HUDEP-2 (cell line): ENCODE measurements at regions not wholly inside any gene's neighbourhood (a gene's known extent, or its start where the extent isn't known, plus 50 kb on each side); places are given as distances from the start of the nearest gene placed in this dataset.

Experiments
- DNase-seq, 76 experiments: peaks; one replicate each; lab custom pipeline; 2025; ENCODE audit not compliant: unreplicated experiment in 76 of 76; lab: John Stamatoyannopoulos, UW

DNA sequence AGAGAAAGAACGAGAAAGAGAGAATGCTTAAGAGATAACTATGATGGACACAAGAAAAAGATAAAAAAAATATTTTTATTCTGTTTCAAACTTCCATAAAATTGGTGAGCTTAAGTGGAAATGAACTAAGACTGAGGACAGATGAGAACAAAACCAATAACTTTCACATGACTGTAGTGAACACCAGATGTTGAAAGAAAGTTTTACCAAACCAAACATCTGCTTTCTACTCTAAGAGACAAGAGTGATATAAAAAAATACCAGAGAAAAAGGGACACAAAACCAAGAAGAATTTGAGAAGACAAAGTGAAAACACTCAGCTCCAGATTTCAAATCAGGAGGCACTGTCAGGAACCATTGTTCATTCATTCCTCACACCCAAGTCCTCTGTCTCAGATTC lies 147.9 kb downstream of the IMPG2 start:
- no peak for DNase-seq

GRCh38 chr3:101171681-101172191 lies 148.6 kb downstream of the IMPG2 start:
- no peak for DNase-seq

DNA sequence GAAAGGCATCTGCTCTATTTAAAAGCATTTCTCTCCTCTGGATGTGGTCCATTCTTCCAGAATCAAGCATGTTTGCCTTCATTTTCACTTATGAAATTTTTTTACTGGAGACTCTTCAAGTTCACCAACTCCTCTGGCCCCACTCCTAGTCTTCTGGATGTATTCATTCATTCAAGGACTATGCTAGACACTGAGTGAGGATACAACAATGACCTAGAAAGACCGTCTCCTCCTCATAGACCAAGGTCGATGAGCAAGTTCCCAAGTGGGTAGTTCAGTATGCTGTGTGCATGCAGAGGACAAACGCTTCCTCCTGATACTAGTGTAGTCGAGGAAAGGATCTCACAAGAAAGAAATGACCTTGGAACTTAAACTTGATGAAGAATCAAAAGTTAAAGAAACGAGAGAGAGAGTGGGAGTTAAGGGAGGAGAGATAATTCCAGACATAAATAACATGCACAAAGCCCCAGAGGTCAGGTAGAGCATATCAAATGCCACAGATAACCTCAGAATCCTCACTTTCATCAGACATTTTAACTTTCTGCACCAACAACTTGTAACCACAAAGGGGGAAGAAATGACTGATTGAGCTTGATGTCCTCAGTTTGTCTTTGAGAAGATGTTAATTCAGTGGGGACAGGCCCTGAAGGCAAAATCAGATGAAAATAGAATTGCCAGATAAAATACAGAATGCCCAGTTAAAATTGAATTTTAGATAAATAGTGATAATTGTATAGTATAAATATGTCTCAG lies 149.4 kb downstream of the IMPG2 start:
- DNase-seq, result no peak

DNA sequence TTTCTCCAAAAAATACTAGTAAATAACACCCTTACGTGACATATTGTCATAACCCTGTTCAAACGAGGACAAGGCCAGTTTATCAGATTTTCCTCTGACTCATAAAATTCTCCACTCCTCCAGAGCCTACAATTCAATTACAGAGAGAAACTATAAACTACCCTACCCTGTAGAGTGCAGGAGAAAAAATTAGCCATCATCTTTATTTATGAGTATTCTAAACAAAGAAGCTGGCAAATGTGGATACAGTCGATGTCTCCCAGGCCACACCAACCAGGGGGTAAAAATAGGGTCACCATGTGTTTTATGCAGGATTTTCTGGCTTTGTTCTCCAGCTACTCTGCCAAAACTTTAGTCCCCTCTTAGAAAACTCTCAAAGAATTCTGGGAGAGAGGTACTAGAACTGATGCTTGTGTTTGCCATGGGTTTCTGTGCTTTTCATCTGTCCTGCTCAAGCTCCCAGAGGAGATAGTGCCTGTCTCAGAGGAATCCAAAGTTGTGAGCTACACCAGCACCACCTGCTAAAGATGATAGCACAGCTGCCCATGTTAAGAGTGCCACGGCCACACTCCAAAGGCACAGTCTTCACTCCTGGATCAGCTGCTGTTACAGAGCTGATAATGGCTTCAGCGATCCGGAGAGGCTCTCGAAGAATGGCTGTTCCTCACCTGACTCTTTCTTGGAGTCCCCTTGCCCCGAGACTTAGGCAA lies 150.2 kb downstream of the IMPG2 start:
- DNase-seq, result no peak

GRCh38 chr3:101169516-101169915 lies 150.9 kb downstream of the IMPG2 start:
- no peak for DNase-seq

GRCh38 chr3:101167376-101167775 lies 153.0 kb downstream of the IMPG2 start:
- no peak for DNase-seq

DNA sequence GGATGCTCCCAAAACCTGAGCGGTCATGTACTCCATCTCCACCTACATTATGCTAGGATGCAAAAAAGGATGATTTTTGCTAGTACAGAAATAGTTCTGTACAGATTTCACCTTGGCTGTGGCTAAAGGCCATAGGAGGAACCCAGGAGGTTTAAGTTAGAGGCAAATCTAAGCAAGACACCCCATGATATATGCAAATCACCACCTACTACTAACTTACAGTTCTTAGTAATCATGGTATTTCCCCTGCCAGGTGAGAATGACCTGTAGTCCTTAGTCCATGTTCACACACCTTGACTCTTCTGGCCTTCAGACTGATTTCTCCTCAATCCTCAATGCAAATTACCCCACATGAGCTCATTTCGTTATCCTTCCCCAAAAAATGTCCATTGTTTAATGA lies 154.2 kb downstream of the IMPG2 start:
- DNase-seq, result no peak

GRCh38 chr3:101163554-101163953 lies 156.8 kb downstream of the IMPG2 start:
- no peak for DNase-seq

- DNase-seq, result no peak
Observed at GRCh38 chr3:101159478-101159877, 160.9 kb downstream of the IMPG2 start.

DNA sequence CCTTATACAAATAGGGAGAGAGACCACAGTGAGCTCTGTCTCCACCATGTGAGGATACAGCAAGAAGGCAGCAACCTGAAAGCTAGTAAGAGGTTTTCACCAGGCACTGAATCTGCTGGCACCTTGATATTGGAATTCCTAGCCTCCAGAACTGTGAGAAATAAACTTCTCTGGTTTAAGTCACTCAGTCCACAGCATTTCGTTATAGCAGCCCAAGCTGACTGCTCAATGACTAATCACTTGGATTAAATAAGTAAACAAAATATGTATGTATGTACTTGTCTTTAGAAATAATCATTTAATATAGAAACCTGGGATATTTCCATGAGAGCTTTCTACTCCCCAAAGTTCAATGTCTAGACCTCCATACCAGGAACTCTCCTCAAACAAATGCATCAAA lies 162.0 kb downstream of the IMPG2 start:
- no peak for DNase-seq

- DNase-seq, result no peak
Observed at GRCh38 chr3:101156787-101157345, 163.5 kb downstream of the IMPG2 start.

DNA sequence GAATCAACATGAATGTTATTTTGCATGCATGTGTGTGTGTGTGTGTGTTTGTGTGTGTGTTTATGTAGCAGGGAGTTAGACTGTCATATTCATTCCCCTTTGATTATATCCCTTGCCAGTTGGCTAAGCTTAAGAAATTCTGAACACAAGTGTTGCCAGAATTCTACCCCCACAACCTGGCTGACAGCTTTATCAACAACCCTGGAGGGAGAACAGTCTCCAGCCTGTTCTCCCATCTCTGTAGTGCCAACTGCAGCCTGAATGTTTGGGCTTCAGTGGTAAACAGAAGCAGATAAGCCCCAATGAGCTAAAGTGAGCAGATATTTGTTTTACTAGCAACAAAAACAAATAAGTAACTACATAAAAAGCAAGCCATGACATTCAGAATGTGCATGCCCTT lies 162.6 kb upstream of the ABI3BP start:
- DNase-seq, result peak in 5 of 76 experiments; percentile 9 to 41 (median 21)

GRCh38 chr3:101154401-101154800 lies 161.2 kb upstream of the ABI3BP start:
- peak in 1 of 76 experiments; percentile 8 for DNase-seq

DNA sequence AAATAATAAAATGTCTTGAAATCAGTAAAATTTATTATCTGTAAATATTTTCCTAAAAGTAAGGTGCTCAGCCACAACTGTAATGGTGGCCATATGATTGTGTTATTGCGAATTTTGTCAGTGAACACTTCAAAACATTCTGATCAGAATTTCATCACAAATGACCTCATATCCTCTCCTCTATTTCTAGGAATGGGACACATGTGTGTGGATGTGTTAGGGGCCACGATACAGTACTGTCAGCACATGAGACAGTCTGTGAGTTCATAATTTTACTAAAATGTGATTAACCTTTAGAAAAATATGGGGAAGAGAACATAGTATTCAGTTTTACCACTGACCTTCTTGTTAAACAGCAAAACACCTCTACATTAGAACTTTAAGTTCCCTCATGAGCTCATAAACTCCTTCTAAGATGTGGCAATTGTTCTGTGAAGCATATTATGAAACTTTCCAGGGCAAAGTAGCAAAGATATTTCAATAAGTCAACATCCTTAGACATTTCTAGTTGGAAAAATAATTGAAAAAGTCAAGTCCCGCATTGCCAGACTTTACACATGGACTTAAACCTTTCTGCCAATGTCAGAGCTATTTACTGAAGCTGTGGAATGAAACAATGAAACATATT lies 158.2 kb upstream of the ABI3BP start:
- no peak for DNase-seq

DNA sequence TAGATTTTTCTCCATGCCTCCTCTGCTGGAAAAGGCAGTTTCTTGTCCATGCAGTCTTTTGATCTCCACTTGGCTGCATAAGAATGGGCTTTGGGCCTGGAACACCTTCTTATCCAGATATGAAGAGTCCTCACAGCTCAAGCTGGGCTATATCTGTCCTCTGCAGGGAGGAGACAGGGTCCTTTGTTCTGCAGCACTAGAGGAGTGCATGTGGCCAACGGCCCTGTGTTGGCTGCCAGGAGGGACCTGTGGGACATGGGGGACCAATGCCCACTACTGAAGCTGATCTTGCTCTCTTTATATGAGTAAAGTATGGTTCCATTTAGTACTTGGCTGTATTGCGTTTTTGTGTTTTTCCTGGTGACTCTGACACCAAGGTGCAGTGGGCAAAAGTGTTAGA lies 157.3 kb upstream of the ABI3BP start:
- DNase-seq, result peak in 1 of 76 experiments; percentile 19

- DNase-seq, result no peak
Observed at GRCh38 chr3:101149707-101150106, 156.5 kb upstream of the ABI3BP start.

DNA sequence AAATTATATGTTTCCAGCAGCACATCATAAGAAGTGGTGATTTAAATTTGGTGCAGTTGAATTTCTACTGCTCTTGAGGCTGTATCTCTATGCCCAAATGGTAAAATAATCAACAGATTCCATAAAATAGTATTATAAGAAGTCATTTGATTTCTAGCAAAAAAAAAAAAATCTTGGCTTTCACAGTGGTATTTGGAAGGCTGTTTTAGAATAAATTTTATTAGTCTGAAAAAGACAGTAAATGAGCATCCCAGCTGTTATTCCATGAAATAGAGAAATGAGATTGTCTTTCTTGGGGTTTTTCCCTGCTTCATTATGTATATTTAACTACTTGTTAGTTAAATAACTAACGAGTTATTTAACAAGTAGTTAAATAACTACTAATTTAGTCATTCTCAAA lies 156.0 kb upstream of the ABI3BP start:
- DNase-seq, result no peak

DNA sequence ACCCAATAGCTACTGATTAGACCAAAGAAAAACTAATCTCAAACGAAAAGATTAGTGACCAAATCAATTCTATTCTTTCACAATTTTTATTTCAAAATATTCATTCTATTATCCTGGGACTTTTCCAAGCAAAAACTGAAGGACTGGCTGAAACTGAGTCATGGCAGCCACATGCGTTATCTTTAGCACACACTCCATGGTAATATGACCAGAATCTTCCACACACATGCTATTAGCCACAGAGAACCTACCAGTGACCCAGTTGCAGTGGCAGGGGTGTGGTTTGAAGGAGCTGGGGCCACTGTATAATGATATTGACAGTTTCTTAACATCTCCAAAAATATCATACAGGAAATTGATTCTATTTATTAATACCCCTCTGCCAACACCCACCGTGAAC lies 154.8 kb upstream of the ABI3BP start:
- DNase-seq, result peak in 4 of 76 experiments; percentile 7 to 29 (median 19)

DNA sequence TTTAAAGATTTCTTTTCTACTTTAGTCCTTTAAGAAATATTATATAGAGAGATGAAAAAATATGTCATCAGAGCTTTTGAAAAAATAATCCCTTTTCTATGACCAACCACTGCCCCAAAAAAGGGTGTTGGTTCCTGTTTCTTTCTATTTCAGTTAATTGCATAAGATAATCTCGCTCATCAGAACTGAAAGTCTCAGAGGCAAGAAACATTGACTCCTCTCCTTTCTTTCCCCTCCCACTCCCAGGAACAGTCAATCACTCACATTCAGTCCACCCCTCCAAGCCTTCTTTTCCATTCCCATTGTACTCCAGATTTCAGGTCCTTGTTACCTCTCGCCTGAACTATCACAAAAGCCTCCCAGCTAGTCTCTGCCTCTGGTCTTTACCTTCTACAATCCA lies 153.7 kb upstream of the ABI3BP start:
- DNase-seq, result peak in 4 of 76 experiments; percentile 3 to 27 (median 8)

GRCh38 chr3:101144105-101144504 lies 150.9 kb upstream of the ABI3BP start:
- DNase-seq, result no peak

GRCh38 chr3:101143012-101143411 lies 149.8 kb upstream of the ABI3BP start:
- no peak for DNase-seq
